ENCODE measurements at regions not wholly inside any gene's neighbourhood (a gene's known extent, or its start where the extent isn't known, plus 50 kb on each side); places are given as distances from the start of the nearest gene placed in this dataset.

- DNase-seq (ENCODE audit: low read depth in 4 of 4, low spot score in 3 of 4), result peak in 1 of 4 donors; percentile 36
These were observed 340.2 kb upstream of the DDHD1 start for GRCh38 chr14:53493320-53493719.

- no peak for DNase-seq (ENCODE audit: low read depth in 4 of 4, low spot score in 3 of 4)
These were observed 338.8 kb upstream of the DDHD1 start for GRCh38 chr14:53491884-53492277.

DNA sequence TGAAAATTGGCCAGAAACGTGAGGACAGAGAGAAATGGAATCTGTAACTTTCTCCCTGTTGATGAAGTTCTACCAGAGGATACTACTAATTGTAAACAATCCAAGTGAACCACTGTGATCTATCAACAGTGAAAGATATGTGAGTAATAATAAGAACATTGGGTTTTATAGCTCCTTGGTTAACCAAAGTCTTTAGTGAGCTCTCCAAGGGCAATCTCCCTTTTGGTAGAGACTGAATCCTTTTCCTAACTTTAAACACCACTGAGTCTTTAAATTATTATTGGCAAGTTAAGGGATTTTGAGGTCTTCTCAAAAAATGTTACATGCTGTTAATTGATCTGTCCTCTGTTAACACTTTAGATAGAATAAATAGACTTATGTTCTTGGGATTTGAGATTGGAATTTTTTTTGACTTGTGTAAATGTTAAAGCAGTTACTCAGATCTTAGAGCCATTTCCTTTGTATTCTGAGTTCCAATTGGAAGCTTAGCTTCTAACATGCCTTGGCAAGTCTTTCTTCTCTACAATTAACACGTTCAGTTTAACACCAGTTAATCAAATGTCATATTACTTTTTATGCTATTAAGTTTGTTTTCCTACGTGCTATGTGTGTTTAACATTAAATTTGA lies 338.2 kb upstream of the DDHD1 start:
- no peak for DNase-seq (ENCODE audit: low read depth in 4 of 4, low spot score in 3 of 4)

GRCh38 chr14:53478174-53478573 lies 325.1 kb upstream of the DDHD1 start:
- no peak for DNase-seq (ENCODE audit: low read depth in 4 of 4, low spot score in 3 of 4)

GRCh38 chr14:53473480-53473879 lies 320.4 kb upstream of the DDHD1 start:
- DNase-seq (ENCODE audit: low read depth in 4 of 4, low spot score in 3 of 4), result no peak

GRCh38 chr14:53472306-53472705 lies 319.2 kb upstream of the DDHD1 start:
- no peak for DNase-seq (ENCODE audit: low read depth in 4 of 4, low spot score in 3 of 4)

GRCh38 chr14:53470351-53471043 lies 317.4 kb upstream of the DDHD1 start:
- DNase-seq (ENCODE audit: low read depth in 4 of 4, low spot score in 3 of 4), result no peak

- DNase-seq (ENCODE audit: low read depth in 4 of 4, low spot score in 3 of 4), result no peak
These were observed 315.8 kb upstream of the DDHD1 start for GRCh38 chr14:53468876-53469275.

- DNase-seq (ENCODE audit: low read depth in 4 of 4, low spot score in 3 of 4), result no peak
These were observed 311.3 kb upstream of the DDHD1 start for GRCh38 chr14:53464376-53464775.

GRCh38 chr14:53462931-53463778 lies 310.0 kb upstream of the DDHD1 start:
- DNase-seq (ENCODE audit: low read depth in 4 of 4, low spot score in 3 of 4), result no peak

DNA sequence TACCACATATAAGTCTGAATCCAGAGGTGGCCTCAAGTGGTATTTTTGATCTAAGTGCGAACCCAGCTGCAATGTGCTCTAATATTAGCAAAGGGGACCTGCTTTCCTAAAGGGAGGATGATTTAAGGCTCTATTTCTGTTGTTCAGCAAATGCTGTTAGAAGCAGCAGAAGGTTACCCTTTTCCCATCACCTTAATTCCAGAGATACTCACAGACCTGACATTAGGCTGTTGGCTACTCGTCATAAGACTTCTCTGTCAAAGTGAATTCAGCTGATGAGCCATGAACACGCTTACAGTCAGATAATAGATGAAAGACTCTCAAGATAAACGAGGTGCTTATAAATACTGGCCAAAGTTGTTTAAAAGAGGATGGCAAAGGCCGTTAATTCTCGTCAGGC lies 308.7 kb upstream of the DDHD1 start:
- DNase-seq (ENCODE audit: low read depth in 4 of 4, low spot score in 3 of 4), result no peak

- DNase-seq (ENCODE audit: low read depth in 4 of 4, low spot score in 3 of 4), result no peak
These were observed 307.4 kb upstream of the DDHD1 start for GRCh38 chr14:53460544-53460943.

GRCh38 chr14:53458368-53458814 lies 305.3 kb upstream of the DDHD1 start:
- DNase-seq (ENCODE audit: low read depth in 4 of 4, low spot score in 3 of 4), result no peak

DNA sequence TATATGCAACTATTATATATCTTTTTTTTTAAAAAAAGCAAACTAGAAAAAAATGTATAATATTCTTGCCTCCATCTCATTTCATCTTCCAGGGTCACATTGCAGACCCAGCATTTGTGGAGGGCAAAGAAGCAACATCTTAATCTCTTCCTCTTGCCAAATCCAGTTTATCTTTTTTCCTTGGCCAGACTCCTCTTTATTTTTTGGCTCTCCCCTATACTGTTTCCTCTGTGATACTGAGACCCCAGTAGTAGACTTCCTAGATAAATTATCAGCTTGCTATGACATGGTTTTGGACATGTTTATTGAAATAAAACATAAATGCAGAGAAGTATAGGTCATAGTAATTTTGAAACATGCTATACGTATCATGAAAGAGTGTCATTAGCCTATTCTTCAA lies 303.8 kb upstream of the DDHD1 start:
- DNase-seq (ENCODE audit: low read depth in 4 of 4, low spot score in 3 of 4), result no peak

- DNase-seq (ENCODE audit: low read depth in 4 of 4, low spot score in 3 of 4), result no peak
These were observed 299.0 kb upstream of the DDHD1 start for GRCh38 chr14:53452005-53452673.

DNA sequence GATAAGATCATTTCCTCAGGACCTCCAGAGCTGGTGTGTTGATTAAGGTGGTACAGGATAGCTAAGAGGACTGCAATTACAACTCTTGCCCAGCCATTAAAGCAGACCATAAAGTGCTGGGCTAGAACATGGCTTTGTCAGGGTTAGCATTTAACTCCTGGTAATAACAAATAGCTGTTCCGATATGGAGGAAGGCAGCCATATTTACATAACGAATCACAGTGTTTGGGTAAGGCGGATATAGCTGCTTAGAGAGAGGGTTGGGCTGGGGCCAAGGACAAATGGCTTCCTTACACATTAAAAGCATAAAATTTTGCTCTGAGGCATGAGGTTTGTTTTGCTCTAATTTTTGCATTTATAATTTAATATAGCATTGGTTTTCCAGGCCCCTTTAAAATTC lies 297.7 kb upstream of the DDHD1 start:
- no peak for DNase-seq (ENCODE audit: low read depth in 4 of 4, low spot score in 3 of 4)

DNA sequence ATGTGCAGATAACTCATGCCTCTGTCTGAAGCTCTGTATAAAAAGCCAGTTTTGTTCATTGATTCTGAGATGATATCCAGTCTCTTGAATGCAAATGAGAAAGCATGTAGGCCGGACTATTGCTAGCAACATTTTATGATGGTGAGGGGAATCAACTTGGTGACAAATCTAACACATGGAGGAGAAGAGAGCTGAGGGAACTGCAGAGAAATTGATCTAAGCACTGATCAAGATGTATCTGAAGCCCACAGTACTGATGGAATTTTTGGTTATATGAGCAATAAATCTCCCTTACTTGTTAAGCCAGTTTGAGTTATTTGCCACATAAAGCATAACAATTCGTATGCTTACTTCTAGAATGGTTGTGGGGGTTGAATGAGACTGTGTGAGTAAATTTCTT lies 295.6 kb upstream of the DDHD1 start:
- DNase-seq (ENCODE audit: low read depth in 4 of 4, low spot score in 3 of 4), result no peak

GRCh38 chr14:53444677-53445312 lies 291.7 kb upstream of the DDHD1 start:
- no peak for DNase-seq (ENCODE audit: low read depth in 4 of 4, low spot score in 3 of 4)

DNA sequence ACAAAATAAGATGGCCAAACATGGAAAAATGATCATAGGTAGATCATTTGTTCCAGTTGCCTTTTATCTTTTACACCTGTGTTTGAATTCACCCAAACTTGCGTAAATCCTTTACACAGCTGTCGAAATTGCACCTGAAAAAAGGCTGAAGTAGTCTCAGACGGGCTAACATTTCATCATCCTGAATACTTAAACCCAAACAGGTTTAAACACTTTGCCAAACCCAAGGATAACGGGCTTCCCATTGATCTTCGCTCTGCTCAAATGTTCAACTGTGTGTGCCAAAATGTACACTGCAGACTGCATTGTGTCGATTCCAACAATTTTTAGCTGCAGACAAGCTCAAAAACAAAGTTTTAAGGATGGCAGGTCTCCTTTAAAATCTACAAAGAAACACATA lies 288.7 kb upstream of the DDHD1 start:
- no peak for DNase-seq (ENCODE audit: low read depth in 4 of 4, low spot score in 3 of 4)

DNA sequence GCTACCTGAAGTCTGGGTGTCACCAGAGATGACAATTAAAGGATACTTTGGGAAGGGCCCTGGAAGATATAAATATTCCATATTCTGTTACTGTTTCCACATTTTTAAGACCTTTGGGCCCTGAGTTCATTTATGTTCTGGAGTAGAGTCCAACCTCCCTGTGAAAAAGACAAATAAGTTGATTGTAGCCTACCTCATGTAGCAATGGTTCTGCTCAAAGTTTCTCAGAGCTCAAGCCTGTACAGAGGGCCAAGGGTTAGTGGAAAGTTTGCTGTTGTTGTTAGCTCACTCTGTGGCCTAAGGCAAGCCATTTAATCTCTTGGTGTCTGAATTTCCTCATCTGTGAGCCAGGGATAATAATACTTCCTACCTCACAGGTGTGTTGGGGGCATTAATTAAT lies 284.7 kb upstream of the DDHD1 start:
- DNase-seq (ENCODE audit: low read depth in 4 of 4, low spot score in 3 of 4), result no peak

GRCh38 chr14:53432378-53432802 lies 279.3 kb upstream of the DDHD1 start:
- DNase-seq (ENCODE audit: low read depth in 4 of 4, low spot score in 3 of 4), result peak in 1 of 4 donors; percentile 30

All from right renal pelvis (tissue), 4 donors.